ENCODE measurements at regions not wholly inside any gene's neighbourhood (a gene's known extent, or its start where the extent isn't known, plus 50 kb on each side); places are given as distances from the start of the nearest gene placed in this dataset.

- intact Hi-C loops (cut with micrococcal nuclease): no loop called here
Measured at GRCh38 chr10:129028451-129028850, 438.6 kb upstream of the MGMT start.

DNA sequence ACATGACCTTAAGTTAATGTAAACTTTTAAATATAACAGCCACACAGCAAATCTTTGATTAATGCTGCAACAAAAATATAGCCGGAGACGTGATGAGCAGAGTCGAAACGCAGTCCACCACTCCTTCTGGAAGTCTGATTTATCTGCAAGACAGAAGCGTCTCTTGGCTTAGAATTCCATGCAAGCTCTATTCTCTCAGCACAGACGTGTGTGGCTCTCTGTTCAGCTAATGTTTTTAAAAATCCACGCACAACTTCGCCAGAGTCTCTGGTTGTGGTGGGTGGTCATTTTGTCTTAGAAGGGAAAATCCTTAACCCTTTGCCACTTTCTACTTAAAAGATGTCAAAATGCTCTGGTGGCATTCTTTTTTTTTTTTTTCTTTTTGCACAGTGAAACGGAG is 438.0 kb upstream of the MGMT start:
- intact Hi-C loops (cut with micrococcal nuclease): no loop called here

DNA sequence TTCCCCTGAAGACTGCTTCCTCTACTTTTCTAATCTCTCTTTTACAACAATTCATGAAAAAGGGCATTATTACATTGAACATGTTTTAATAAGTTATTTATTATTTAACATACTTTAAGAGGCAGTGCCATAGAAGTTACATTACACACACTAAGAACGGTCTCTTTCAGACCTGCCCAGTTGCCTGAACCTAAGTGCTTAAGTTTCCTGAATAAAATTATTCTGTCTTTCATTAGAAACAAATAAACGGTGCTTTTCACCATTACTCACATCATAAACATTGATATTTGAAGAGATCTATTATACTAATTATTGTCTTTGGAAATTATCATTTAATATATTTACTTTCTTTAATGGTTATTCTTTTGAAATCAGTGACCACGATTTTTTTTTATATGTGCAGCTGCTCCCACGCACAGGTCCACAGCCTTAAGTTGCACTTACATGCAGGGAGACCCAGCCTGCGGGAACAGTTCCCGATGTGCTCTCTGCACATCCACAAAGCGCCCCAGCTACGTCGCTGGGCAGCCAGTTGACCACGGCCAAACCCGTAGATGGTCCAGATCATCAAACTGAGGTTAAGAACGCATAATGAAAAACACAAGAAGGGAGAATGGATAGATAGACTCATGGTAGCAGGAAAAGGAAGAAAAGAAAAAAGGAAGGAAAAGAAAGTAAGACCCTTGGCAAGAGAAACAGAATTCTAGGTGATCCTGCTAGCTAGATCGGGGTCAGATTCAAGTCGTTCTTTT is 437.0 kb upstream of the MGMT start:
- intact Hi-C loops (cut with micrococcal nuclease): loop anchor here (5.0 to 10.0 kb wide), 5 partner anchors 112 to 1135 kb away; partner anchors contain the start of gene C10orf143

DNA sequence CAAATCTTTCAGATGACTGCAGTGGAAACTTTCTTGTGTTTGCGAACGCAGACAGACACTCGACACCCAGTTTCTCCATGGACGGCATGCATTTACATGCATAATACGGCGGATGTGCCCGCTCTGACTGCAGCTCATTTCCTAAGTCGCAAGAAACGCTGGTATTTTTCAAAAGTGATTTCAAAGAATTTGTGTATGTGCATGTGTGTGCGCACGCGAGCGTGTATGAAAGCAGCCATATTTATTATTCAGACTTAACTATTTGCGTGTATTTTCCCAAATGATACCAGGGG is 436.5 kb upstream of the MGMT start:
- intact Hi-C loops (cut with micrococcal nuclease): loop anchor here (5.0 to 10.0 kb wide), 5 partner anchors 112 to 1134 kb away; partner anchors contain the start of gene C10orf143

DNA sequence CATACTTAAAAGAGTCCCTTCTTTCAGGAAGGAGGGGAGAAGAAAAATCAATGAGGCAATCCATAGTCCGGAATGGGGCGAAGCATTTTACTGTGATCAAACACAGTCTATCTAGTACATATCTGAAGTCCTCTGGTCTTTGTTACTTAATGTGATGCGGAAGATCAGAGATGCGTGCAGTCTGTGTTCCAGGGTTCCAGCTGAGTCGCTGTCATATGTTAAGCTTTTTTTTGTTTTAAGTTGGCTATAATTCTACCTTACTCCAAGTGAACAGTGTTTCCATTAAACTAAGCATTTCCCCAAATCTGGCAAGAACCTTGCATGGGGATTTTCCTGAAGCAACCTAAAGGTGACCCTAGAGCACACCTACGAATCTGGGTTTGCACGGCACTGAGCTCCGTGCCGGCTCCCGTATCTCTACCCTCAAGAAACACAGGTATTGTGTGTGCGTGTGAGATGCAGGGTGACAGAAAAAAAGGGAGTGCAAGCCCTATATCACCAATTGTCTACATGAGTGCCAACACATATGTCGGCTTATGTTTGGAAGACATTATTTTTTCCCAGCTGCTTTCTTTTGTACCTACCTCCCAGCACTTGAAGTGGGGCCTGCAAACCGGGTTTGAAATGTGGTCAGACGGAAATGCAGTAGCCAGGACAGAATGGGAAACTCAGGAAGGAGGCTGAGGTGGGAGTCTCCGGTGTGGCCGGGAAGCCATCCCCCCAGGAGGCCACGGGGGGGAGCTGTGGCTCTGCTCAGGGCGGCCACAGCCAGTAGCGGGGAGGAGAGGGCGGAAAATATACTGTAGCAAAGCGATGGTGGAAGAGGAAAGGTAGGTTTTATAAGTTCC is 435.8 kb upstream of the MGMT start:
- intact Hi-C loops (cut with micrococcal nuclease): loop anchor here (1.0 to 10.0 kb wide), 6 partner anchors 111 to 1134 kb away; partner anchors contain the start of gene C10orf143

GRCh38 chr10:129031844-129032150 is 435.2 kb upstream of the MGMT start:
- intact Hi-C loops (cut with micrococcal nuclease): loop anchor here (1.0 to 10.0 kb wide), 6 partner anchors 111 to 1133 kb away; partner anchors contain the start of gene C10orf143

- intact Hi-C loops (cut with micrococcal nuclease): loop anchor here (5.0 to 10.0 kb wide), 5 partner anchors 110 to 1132 kb away; partner anchors contain the start of gene C10orf143
Measured at GRCh38 chr10:129032372-129033313, 434.4 kb upstream of the MGMT start.

GRCh38 chr10:129033340-129033739 is 433.7 kb upstream of the MGMT start:
- intact Hi-C loops (cut with micrococcal nuclease): loop anchor here (5.0 to 10.0 kb wide), 5 partner anchors 109 to 1131 kb away; partner anchors contain the start of gene C10orf143

GRCh38 chr10:129033790-129034272 is 433.2 kb upstream of the MGMT start:
- intact Hi-C loops (cut with micrococcal nuclease): loop anchor here (2.0 to 10.0 kb wide), 6 partner anchors 108 to 1131 kb away; partner anchors contain the start of genes C10orf143 and MGMT

DNA sequence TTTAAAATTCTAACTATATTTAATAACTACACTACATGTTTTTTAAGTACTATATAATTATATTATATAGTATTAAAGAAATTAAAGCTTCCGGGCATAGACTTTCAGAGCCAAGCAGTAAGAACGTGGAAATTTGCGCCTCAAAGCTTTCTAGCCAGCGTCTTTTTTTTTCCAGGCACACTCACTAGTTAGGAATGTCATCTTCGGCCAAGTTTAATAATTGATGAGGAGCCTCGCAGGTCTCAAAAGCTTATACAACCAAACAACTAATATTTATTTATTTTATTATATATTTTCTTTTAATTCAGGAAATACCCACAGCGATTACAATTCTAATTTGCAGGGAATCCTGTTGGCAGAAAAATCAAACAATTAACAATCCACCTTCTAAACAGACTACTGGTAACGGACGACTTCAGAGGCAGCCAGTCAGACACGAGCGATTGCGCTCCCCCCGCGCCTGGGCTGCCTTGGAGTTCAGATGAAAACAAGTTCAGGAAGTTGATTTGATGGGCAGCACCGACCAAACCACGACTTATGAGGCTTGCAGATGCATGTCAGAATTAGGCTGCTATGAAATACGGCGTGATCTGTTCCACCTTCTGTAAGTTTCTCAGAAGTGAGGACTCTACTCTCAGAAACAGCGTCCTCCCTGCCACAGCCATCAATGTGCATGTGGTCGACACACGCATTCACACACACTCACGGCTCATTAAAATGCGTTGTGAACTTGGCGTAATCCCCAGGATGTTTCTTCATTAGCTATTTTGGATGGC is 431.8 kb upstream of the MGMT start:
- intact Hi-C loops (cut with micrococcal nuclease): loop anchor here (1.0 to 10.0 kb wide), 4 partner anchors 22 to 1130 kb away; partner anchors contain the start of gene MGMT

- intact Hi-C loops (cut with micrococcal nuclease): loop anchor here (10.0 kb wide), 1 partner anchor 1126 kb away; no protein-coding TSS in a partner anchor
Measured at GRCh38 chr10:129038522-129038921, 428.5 kb upstream of the MGMT start.

GRCh38 chr10:129039406-129040370 is 427.4 kb upstream of the MGMT start:
- intact Hi-C loops (cut with micrococcal nuclease): loop anchor here (10.0 kb wide), 1 partner anchor 1125 kb away; no protein-coding TSS in a partner anchor

GRCh38 chr10:129040377-129040776 is 426.7 kb upstream of the MGMT start:
- intact Hi-C loops (cut with micrococcal nuclease): no loop called here

DNA sequence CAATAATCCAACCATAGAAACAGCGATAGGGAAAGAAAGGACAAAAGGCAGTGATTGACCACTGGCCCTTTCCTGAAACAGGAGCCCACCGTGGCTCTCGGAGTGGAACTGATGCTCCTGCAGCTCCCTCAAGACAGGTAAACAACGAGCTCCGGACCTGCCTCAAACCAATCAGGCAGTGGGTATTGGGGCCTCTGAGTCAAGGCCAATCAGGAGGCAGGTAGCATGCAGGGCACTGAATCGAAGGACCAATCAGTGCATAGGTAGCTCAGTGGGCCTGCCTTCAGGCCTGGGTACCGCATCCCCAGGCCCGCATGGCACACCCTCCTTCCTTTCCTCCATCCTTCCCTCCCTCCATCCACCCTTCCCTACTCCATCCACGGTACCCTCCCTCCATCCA is 425.1 kb upstream of the MGMT start:
- intact Hi-C loops (cut with micrococcal nuclease): no loop called here

DNA sequence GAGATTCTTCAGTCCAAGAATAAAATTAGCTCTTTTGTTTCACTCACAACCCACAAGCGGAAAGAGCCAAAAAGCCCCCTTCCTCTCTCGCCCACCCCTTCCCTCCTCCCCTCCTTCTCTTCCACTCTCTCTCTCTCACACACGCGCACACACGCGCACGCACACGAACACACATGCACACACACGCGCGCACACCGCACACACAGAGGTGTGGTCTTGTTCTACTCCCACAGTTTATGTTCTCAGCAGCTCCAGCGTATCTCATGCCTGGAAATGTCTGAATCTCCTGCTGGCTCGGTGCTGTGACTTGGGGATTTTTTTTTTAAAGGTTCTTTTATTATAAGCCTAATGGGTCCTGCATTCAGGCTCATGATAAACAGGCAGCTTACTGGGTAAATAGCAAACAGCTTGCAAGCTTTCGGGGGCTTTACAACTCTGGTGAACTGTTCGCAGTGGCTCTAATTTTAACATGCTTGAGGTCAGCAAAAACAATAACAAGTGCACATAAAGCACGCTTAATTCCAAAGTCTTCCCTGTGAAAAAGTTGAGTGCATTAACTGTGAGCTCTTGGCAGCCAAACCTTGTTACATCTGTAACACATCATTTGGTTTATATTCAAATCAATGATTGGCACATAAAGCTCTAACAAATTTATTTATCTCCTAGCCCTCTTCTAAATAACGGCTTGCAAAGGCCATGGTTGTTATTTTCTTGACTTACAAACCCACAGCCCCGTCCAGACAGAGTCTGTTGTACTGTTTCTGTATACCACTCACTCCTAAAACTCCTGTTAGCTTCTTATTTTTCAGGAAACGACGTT is 424.1 kb upstream of the MGMT start:
- intact Hi-C loops (cut with micrococcal nuclease): no loop called here

DNA sequence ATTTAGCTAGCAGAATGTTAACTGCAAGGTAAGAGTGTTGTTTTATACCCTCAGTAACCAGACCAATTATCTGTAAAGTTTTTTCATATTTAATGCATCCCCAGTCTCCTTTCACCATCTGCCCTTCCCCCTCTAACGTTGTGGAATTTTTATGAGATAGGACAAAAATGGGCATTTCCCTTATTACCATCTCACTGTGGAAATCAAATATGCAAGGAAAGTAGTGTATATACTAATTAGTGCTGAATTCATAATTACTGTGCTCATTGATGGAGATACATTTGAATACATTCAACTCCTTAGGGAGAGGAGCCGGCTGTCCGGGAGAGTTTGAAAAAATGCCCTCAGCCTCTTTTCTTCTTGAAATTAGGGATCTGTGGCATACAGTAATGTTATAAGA is 423.4 kb upstream of the MGMT start:
- intact Hi-C loops (cut with micrococcal nuclease): no loop called here

GRCh38 chr10:129045599-129045998 is 421.4 kb upstream of the MGMT start:
- intact Hi-C loops (cut with micrococcal nuclease): no loop called here

Measured in T-helper 1 cell treated with Interleukin-12 subunit alpha and Interleukin-12 subunit beta and Interleukin-4 antibody, amounts not matched to agents 30 ng/mL and 1 ng/mL, for 36 hours (primary cell).